C1 segment of cervical spinal cord (tissue), 14 donors: ENCODE measurements at regions not wholly inside any gene's neighbourhood (a gene's known extent, or its start where the extent isn't known, plus 50 kb on each side); places are given as distances from the start of the nearest gene placed in this dataset.

ENCODE experiments used
- DNase-seq, 14 donors: peaks; one replicate each; lab custom pipeline; 2025; lab: John Stamatoyannopoulos, UW

DNA sequence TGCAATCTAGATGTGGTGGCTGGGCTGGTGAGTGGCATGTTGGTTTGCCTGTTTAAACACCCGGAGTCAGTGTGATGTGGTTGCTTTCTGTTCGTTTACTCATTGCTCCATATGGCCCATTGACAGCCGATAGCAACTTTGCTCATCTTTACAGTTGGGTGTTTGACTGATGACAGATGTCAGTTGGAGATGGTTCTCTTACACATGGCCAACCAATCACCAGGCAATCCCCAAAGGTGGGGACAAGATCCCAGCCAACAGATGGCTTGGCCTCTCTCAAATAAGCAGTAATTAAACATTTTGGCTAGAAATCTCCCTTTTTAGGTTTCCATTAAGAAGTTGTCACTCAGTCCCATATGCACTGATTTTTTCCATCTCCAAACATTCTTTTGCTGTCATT is 497.1 kb upstream of the ARGLU1 start:
- DNase-seq, result no peak

DNA sequence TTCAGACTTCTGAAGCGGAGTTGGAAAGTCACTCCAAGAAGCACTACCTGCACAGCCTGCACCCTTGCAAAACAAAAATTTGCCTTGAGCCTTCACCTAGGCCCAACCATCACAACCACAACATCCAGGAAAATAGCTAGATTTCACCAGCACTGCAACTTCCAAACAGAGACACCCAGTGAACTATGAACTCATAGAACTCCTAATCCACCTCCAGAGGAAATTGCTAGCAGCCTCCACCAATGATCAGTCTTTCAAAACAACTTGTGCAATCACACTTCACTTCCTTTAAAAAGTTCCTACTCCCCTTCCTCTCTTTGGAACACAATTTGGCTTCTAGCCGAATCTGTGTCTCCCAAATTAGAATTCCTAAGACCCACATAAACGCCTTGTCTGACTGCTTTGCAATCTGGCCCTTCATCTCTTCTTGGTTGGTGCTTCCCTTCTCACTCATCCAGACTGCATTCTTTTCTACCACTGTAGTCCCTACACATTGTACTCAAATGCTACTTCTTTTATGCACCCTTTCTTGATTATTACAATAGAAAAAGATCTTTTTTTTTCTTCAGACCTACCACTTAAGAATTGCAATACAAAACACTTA is 489.2 kb upstream of the ARGLU1 start:
- DNase-seq, result no peak

DNA sequence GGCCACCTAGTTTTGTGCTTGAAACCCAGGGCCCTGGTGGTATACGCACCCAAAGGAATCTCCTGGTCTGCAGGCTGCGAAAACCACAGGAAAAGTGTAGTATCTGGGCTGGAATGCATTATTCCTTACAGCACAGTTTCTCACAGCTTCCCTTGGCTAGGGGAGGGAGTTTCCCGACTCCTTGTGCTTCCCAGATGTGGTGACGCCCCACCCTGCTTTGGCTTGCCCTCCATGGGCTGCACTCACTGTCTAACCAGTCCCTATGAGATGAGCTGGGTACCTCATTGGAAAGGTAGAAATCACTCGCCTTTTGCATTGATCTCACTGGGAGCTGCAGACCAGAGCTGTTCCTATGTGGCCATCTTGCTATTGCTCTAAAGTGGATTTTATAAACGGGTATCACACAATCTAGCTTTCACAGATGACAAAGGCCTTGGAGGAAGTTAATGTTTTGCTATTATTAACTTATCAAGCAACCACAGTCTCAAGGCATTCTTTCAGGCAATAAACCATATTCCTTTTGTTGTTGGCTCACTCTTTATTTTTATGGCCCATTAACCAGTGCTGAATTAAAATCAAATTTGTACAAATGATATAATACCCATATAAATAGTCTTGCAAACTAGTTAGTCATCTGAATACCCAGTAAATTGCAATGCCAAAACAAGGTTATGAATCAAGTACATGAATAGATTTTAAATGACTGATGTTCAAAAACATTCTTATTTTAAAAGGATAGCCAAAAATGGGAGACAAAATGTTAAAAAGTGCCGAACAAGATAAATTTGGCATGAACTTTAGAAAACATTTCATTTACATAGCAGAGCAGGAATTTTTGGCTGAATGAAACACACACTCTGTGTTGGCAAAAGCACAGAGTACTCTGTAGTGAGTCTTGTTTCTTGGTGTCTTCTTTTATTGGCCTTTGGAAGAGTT is 475.4 kb upstream of the ARGLU1 start:
- DNase-seq, result no peak

DNA sequence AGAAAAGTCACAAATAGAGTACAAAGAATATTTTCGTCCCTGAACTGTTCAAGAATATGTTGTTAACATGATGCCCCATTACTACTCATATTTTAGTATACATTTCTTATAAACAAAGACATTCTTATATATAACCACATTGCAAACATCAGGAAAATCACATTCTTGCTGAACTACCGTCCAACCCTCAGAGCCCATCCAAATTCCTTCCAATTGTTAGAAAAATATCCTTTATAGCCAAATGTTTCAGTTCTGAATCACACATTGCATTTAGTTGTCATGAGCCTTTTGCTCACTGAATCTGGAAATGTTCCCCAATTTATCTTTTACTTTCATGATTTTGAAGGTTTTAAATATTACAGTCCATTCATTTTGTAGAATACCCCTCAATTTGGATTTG is 467.8 kb upstream of the ARGLU1 start:
- no peak for DNase-seq

DNA sequence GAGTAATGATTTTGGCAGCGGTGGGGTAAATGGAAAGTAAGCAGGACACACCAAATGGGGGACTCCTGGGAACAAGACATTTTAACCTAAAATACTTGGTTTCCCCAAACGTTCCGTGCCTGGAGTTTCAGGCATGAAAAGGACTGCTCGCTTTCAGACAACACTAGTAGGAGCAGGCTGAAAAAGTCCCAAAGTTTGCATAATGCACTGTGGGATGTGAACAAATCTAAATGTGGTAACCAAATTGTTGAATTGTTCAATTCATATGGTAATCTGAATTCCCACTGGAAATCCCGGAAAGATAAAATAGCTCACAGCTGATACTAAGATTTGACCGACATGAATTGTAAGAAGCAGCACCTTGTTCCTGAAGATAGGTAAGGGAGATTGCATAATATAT is 467.2 kb upstream of the ARGLU1 start:
- no peak for DNase-seq

DNA sequence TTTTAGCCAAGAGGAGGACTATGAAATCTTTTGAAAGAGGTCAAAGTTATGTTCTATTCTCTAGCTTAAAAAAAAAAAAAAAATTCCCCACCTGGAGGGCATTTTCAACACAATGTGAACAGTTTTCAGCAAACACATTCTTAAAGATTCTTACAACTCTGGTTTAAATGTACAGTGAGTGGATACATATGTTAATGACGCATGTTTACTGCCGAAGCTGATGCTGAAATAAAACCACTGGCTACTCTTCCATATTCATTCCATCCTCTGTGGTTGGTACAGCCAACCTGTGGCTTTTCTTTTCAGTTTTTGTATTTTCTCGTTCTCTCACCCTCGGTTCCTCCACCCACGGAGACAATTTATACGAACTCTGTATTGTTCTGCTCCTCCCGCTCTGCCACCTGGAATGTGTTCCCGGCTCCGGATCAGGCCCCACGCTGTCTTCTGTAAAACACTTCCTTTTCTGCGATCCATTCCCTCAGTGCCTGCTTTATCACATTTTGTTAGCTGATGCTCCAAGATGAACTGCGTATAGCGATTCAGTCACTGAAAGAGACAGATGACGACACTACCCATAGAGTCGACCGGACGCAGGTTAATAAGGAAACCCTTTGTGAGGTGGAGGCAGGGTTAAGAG is 466.4 kb upstream of the ARGLU1 start:
- no peak for DNase-seq

DNA sequence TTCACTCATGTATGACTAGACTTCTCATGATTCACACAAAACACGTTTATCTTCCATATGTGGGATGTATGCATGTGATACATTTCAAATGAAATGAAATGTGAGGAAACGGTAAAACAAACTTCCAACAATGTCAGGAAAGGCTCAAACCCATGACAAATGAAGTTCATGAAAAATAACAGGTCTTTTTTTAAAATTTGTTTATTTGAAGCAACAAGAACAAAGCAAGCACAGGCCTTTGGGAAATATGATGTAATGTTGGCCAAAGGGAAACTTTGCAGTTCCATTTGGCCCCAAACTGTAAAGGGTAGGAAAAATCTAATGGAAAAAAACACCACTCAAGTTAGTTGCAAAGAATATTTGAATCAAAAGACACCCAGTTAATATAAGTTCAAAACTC is 463.8 kb upstream of the ARGLU1 start:
- no peak for DNase-seq

DNA sequence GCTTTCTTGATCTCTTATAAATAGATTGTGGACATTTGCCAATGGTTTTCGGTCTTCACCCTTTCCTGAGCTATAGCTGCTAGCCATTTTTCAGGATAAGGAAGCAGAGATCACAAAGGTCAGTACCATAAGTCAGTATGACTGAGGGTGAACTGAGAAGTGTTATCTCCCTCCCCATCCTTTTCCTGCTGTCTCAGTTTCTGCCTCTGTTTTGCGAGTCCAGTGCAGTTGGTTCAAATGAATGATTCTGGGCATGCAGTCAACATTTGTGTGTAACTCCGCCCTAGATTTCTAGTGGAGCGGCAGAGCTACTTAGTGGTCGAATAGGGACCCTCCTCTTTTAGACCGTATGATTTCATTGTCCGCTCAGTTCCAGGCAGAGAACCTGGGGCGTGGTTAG is 460.8 kb upstream of the ARGLU1 start:
- no peak for DNase-seq

DNA sequence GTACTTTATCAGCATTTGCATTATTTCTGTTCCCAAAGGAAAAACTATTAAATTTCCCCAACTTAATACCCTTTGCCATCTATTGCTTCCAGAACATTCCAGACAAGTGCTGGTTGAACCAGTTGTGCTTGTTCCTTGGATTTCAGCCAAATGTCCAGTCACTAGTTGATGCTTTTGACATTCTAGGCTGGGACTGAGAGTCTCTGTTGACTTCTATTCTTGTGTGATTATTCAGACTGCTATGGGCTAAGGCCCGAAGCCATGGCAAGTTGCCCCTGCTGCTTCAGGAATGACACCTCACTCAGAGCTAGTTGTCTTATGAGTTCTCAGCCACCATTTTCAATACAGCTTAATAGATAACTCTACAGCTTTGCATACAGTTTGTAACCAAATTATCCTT is 458.1 kb upstream of the ARGLU1 start:
- peak in 2 of 14 donors; percentile 0 to 4 for DNase-seq

DNA sequence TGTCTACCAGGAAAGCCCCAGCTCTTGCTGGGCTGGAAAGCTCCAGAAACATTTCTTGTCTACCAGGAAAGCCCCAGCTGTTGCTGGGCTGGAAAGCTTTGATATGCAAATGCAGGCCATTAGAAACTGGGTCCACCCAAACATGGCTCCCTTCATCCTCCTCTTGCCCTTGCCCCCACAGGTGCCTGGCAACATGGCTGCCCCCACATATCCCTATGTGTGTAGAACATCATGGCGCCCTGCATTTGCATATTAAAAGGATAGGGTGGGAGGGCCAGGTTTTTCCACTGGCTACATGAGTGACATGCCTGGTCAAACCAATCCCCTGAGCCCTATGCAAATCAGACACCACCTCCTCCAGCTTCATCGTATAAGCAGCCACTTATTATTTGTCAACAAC is 455.4 kb upstream of the ARGLU1 start:
- DNase-seq, result no peak

DNA sequence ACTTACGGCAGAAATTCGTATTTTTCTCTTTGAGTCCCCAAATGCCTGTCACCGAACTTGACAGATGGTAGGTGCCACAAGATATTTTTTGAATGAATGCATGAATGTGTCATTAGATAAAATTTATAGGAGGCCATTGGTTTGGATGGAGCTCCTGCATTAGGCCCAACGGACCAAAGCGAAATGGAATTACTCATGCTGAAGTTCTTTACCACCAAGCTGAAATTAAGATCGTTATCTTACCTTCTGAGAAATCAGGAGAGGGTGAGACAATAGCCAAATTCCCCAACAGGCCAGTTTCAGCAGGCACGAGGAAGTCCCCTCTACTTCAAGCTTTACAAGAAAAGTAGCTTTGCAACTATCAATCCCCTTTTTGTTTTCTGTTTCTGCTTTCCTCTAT is 452.5 kb upstream of the ARGLU1 start:
- no peak for DNase-seq

DNA sequence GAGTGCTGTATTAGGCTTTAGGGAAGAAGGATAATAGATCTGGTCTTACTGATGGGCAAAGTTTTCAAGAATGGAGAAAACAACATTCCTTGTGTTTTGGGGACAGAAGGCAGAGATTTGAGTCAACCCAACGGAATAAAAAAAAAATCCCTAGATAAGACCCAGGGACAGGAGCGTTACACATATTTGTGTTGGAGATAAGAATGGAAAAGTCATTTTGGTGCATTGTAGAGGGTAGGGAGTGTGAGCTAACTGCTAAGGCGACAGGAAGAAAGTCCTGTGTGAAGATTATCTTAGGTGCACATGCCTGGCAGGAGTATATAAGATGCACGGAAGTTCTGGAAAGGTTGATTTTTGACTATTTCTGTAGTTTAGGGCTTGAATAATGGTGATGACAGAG is 450.3 kb upstream of the ARGLU1 start:
- no peak for DNase-seq

DNA sequence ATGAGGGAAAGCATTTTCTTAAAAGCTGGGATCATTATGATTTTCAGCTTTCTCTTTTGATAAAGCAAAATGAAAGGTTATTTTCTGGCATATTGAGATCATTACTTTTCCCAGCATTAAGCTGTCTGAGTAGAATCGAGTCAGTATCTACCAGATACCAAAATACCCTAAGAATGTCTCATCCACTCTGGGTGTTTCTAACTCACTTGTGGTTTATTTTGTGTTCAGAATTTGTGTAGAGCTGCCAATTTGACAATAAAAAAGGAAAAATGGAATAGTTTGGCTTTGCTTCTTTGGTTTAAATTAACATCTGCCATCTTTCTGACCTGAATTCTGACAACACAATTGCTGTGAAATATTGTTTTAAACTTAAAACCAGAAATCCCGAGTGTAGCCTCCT is 438.7 kb upstream of the ARGLU1 start:
- DNase-seq, result no peak

DNA sequence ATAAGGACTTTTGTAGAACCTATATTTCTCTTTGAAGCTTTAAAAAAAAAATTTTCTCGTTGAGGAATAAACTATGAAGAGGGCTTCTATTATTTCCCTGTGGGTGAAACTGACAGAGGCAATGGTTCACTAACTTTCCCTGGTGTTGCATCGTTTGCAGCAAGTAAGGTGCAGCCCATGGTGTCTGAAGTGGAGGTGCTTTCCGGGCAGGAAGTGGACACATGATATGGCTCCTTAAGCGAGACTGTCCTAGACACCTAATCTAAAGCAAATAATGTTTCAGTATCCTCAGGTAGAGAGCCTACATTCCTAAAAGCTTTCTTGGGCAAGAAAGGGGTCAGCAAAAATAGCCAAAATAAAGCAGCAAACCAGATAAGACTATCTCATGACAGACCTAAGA is 437.6 kb upstream of the ARGLU1 start:
- DNase-seq, result no peak

DNA sequence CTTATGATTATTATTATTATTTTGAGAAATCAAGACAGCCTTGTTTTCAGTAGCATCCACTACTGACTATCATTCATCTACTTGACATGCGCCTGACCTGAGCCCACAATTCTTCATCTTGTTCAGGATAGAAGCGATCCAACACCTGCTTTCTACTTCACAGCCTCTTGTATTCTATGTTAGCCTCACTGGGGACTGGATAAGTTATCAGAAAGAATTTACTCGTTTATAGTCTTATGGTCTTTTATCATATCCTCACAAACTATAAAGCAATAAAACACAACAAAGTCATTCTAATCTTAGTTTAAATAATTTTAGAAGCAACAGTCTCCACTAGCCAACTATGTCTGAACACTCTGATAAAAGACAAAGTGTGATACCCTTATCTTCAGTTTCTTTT is 436.0 kb upstream of the ARGLU1 start:
- no peak for DNase-seq

DNA sequence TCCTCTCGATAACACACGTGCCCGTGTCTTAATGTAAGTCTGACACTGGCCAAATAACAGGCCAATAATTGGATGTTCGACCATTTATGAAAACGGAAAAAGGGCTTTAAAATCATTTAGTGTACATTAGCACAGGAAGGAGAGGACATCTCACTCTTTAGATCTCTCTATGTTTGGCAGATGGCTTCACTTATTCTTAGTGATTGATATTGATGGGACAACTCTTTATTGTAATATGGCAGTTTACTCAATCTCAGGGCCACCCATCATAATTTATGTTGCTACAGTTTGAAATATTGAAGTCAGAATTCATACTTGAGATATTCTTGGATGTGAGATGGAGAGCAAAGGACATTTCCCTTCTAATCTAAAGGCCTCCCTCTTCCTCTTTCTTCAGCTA is 430.7 kb upstream of the ARGLU1 start:
- no peak for DNase-seq

DNA sequence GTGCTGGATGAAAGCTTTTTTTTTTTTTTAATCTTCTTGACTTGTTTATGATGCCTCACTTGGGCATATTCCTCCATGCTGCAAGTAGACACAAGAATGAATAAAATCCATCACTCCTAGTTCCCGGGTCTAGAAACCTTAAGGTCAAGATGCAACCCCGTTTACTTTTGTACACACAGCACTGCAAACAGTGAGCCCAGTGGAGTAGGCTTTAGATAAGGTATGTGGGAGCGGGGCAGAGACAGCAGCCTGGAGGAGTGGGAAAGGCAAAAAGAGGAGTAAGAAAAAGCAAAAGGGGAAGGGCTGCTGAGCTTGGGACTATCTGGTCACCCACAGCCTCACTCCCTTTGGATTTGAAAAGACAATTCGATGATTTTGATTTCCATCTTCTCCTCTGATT is 429.8 kb upstream of the ARGLU1 start:
- no peak for DNase-seq

DNA sequence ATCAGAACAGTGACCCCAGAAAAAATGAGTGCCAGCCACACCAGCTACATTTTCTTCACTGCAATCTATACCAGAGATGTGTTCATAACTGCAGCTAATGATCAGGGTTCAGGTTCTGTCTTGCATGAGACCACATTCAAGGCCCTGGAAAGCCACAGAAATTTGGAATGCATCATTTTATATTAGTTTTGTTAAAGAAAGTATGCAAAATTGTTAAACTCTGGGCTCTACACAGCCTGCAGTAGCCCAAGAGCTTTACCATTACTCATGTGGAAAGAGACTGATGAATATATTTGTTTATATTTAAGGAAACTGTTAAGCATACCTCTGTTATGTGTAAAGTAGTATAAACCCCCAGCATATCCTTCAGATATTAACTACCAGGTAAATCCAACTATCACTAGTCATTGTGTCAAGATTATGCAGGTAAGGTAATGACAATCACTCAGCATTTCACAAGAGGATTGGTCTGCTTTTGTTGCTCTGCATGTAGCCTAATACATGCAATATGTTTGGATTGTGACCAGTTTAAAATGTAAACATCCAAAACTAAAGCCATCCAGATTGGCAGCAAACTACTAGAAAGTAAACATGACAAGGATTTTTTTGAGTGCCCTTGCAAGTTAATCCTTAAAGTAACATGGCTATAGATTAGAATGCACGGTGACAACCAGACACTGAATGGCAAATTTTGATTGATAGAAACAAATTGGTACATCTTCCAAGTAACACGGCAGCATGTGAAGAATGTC is 429.1 kb upstream of the ARGLU1 start:
- no peak for DNase-seq

DNA sequence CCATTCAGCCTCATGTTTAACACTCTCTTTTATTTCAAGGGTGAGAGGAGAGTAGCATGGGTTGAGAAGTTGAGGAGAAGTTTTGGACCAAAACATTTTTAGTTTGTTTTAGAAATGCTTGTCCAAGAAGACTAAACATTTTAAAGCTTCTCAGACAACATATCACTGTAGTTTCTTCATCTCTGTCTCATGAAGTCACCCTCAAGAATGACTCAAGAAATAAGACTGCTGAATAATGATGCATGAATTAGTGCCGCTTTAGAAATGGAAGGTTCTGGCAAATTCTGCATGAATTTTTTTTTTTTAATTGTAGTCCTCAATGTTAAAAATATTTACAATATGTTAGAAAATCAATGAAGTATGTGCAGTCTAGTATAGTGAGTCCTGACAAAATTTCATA is 422.7 kb upstream of the ARGLU1 start:
- no peak for DNase-seq

DNA sequence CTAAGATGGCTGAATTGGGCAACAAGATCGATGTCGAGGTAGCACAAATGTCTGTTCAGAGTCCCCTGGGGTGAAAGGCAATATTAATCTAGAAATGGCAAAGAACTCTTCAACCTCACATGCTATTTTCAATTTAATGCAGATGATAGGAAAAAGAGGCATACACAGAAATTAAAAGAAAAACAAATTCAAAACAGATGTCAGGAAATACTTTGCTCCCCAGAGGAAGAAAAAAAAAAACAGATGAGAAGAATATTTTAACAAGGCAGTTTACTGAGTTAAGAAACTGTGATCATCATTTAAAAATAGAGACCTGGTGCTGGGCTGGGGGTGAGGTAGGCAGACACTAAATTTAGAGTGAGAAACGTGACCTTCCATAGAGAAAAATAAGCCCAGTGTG is 421.9 kb upstream of the ARGLU1 start:
- DNase-seq, result no peak

DNA sequence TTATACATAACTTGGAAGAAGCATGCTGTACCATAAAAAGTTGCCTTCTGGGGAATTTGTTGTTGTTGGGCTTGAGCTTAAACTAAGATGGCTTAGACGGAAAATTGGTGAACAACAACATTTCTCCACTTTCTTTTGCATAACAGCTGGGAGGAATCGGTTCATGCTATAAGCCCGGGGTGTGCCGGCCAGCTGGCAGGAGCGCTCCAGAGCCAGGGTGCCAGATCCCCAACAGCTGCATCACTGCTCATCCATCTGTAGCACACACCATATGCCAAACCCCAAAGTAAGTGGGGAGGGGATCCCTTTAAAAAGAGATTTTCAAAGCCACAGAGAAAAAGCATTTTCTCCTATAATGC is 419.5 kb upstream of the ARGLU1 start:
- no peak for DNase-seq

DNA sequence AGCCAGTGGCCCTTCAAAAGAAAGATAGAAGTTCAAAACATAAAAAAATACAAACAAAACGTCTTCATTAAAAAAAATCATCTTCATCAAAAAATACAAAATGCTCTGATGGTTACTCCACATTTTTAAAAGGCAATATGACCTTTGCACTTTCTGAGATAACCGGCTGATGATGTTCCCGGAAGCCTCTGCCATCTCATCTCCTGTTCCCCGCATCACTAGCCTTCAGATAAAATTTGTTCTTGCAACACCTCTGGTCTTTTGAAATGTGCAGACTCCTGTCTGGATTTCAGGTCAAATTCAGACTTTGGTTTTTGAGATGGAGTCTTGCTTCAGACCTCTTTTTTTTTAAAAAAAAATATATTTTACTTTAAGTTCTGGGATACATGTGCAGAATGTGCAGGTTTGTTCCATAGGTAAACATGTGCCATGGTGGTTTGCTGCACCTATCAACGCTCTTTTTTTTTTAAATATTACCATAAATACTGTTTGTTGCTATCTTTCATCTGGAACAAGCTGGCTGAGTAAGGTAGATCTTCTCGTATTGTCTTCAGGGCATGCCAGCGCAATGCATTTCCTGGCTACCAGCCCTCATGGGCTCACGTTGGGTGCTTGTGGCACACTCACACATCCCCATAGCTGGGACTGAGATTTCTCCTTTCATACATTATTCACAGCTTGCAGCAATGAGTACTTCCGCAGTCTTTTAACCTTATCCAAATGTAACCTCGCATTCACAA is 418.9 kb upstream of the ARGLU1 start:
- DNase-seq, result no peak
